MM.1S (cell line): ENCODE measurements at regions not wholly inside any gene's neighbourhood (a gene's known extent, or its start where the extent isn't known, plus 50 kb on each side); places are given as distances from the start of the nearest gene placed in this dataset.

ENCODE experiments used
- DNase-seq: peaks from one replicate; pipeline ENCODE4 v3.0.0-alpha.2; 2015
- H2AFZ ChIP-seq: fragments of 300-600 bp; sonication (generic); 2 replicates; pipeline ENCODE4 v1.6.0; 2016; ENCODE audit warnings: antibody characterized with exemption, low read length
- H3F3A ChIP-seq: fragments of 300-600 bp; sonication (generic); 2 replicates; pipeline ENCODE4 v1.6.1; 2016; ENCODE audit warnings: mild to moderate bottlenecking, antibody characterized with exemption, low read length, moderate library complexity, mixed read lengths; ENCODE audit not compliant: insufficient read depth
- H3K27ac ChIP-seq: fragments of 300-600 bp; sonication (generic); 2 replicates; pipeline ENCODE4 v1.5.1; 2016; ENCODE audit warnings: mild to moderate bottlenecking, low read length
- H3K27me3 ChIP-seq: fragments of 300-600 bp; sonication (generic); replicated peaks from 2 replicates; pipeline ENCODE4 v1.6.0; 2016; ENCODE audit warnings: low read length; ENCODE audit not compliant: insufficient read depth
- H3K36me3 ChIP-seq: fragments of 300-600 bp; sonication (generic); replicated peaks from 2 replicates; pipeline ENCODE4 v1.6.1; 2016; ENCODE audit warnings: mild to moderate bottlenecking, low read length, mixed read lengths; ENCODE audit not compliant: insufficient read depth
- H3K4me1 ChIP-seq: fragments of 300-600 bp; sonication (generic); 2 replicates; pipeline ENCODE4 v1.6.1; 2016; ENCODE audit warnings: low read length, mixed read lengths
- H3K4me2 ChIP-seq: fragments of 300-600 bp; sonication (generic); 2 replicates; pipeline ENCODE4 v1.6.0; 2016; ENCODE audit warnings: low read depth, low read length
- H3K4me3 ChIP-seq: fragments of 300-600 bp; sonication (generic); 2 replicates; pipeline ENCODE4 v1.5.1; 2016; ENCODE audit warnings: low read length, mixed read lengths
- H3K79me2 ChIP-seq: fragments of 300-600 bp; sonication (generic); 2 replicates; pipeline ENCODE4 v1.6.1; 2016; ENCODE audit warnings: mixed run types, low read length, mixed read lengths
- H3K9ac ChIP-seq: fragments of 300-600 bp; sonication (generic); 2 replicates; pipeline ENCODE4 v1.6.1; 2016; ENCODE audit warnings: low read length, mixed read lengths
- H3K9me2 ChIP-seq: fragments of 300-600 bp; sonication (generic); replicated peaks from 2 replicates; pipeline ENCODE4 v1.6.1; 2016; ENCODE audit warnings: mild to moderate bottlenecking, low read length, mixed read lengths; ENCODE audit not compliant: insufficient read depth
- H3K9me3 ChIP-seq: fragments of 300-600 bp; sonication (generic); replicated peaks from 2 replicates; pipeline ENCODE4 v1.6.1; 2016; ENCODE audit warnings: mild to moderate bottlenecking, low read length, mixed read lengths; ENCODE audit not compliant: insufficient read depth
- H4K20me1 ChIP-seq: fragments of 300-600 bp; sonication (generic); 2 replicates; pipeline ENCODE4 v1.6.1; 2016; ENCODE audit warnings: mild to moderate bottlenecking, low read length, moderate library complexity, mixed read lengths; ENCODE audit not compliant: insufficient read depth
- EZH2 ChIP-seq: fragments of 300-600 bp; sonication (generic); optimal IDR thresholded peaks from 2 replicates; pipeline ENCODE3; 2017; ENCODE audit warnings: low read depth, mild to moderate bottlenecking, antibody characterized with exemption, low read length, mixed read lengths
- EZH2phosphoT487 ChIP-seq: fragments of 300-600 bp; sonication (generic); IDR thresholded peaks from 2 replicates; pipeline ENCODE4 v1.6.1; 2018; ENCODE audit warnings: antibody characterized with exemption, low read length
- TF ChIP-seq, protein P1 (sequence below): fragments of 300-600 bp; sonication (generic); IDR thresholded peaks from 2 replicates; pipeline ENCODE4 v1.5.1; 2016; ENCODE audit warnings: antibody characterized with exemption, low read length, mixed read lengths

GRCh38 chr7:41501466-41501865 is 201.4 kb downstream of the INHBA start:
- Histone ChIP-seq H3K9ac (no peak overlapping the region), H3K9me3 (no peaks in the 10 kb centered on the region), H3K4me1 (no peaks in the 10 kb centered on the region), H3K27me3 (no peaks in the 10 kb centered on the region), H3K4me3 (no peak overlapping the region), H3F3A (no peaks in the 10 kb centered on the region), H4K20me1 (no peaks in the 10 kb centered on the region), H3K36me3 (no peaks in the 10 kb centered on the region), H2AFZ (no peak overlapping the region), H3K4me2 (no peak overlapping the region), H3K79me2 (no peaks in the 10 kb centered on the region), H3K27ac (no peak overlapping the region), H3K9me2 (no peaks in the 10 kb centered on the region)
- DNase-seq = no peak
- TF ChIP-seq EZH2 (no peak), EZH2phosphoT487 (no peak)
- TF ChIP-seq, protein P1, sequence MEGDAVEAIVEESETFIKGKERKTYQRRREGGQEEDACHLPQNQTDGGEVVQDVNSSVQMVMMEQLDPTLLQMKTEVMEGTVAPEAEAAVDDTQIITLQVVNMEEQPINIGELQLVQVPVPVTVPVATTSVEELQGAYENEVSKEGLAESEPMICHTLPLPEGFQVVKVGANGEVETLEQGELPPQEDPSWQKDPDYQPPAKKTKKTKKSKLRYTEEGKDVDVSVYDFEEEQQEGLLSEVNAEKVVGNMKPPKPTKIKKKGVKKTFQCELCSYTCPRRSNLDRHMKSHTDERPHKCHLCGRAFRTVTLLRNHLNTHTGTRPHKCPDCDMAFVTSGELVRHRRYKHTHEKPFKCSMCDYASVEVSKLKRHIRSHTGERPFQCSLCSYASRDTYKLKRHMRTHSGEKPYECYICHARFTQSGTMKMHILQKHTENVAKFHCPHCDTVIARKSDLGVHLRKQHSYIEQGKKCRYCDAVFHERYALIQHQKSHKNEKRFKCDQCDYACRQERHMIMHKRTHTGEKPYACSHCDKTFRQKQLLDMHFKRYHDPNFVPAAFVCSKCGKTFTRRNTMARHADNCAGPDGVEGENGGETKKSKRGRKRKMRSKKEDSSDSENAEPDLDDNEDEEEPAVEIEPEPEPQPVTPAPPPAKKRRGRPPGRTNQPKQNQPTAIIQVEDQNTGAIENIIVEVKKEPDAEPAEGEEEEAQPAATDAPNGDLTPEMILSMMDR = no peak

GRCh38 chr7:41501006-41501405 is 201.9 kb downstream of the INHBA start:
- no peak for DNase-seq
- Histone ChIP-seq H3K9me2 (no peaks in the 10 kb centered on the region), H3F3A (no peaks in the 10 kb centered on the region), H4K20me1 (no peaks in the 10 kb centered on the region), H3K9ac (no peak overlapping the region), H2AFZ (no peak overlapping the region), H3K27ac (no peak overlapping the region), H3K36me3 (no peaks in the 10 kb centered on the region), H3K4me1 (no peaks in the 10 kb centered on the region), H3K79me2 (no peaks in the 10 kb centered on the region), H3K9me3 (no peaks in the 10 kb centered on the region), H3K4me3 (no peak overlapping the region), H3K4me2 (no peak overlapping the region), H3K27me3 (no peaks in the 10 kb centered on the region)
- TF ChIP-seq, protein P1 = no peak
- TF ChIP-seq EZH2 (no peak), EZH2phosphoT487 (no peak)

- Histone ChIP-seq H3K27me3 (no peaks in the 10 kb centered on the region), H3K36me3 (no peaks in the 10 kb centered on the region), H3F3A (no peaks in the 10 kb centered on the region), H2AFZ (no peak overlapping the region), H3K4me3 (no peak overlapping the region), H3K27ac (no peak overlapping the region), H3K4me1 (no peaks in the 10 kb centered on the region), H3K9ac (no peak overlapping the region), H3K9me3 (no peaks in the 10 kb centered on the region), H3K9me2 (no peaks in the 10 kb centered on the region), H4K20me1 (no peaks in the 10 kb centered on the region), H3K79me2 (no peaks in the 10 kb centered on the region), H3K4me2 (no peak overlapping the region)
- no peak for DNase-seq
- no peak for TF ChIP-seq EZH2phosphoT487
- TF ChIP-seq EZH2 = no peak
- TF ChIP-seq, protein P1 = no peak
These were observed 210.3 kb downstream of the INHBA start for GRCh38 chr7:41492603-41493002.
